H9 (cell line): ENCODE measurements at regions not wholly inside any gene's neighbourhood (a gene's known extent, or its start where the extent isn't known, plus 50 kb on each side); places are given as distances from the start of the nearest gene placed in this dataset.

Source experiments
- DNase-seq: peaks from one replicate; pipeline ENCODE4 v3.0.0-alpha.2; 2017
- H2AFZ ChIP-seq: one replicate; pipeline ENCODE4 v1.6.1; 2013; ENCODE audit warnings: mild to moderate bottlenecking, low read length, control low read depth, moderate library complexity
- H2AK5ac ChIP-seq: 2 replicates; pipeline ENCODE4 v1.6.1; 2013; ENCODE audit warnings: low read length, control low read depth, mixed read lengths; ENCODE audit not compliant: insufficient read length
- H2BK120ac ChIP-seq: one replicate; pipeline ENCODE4 v1.6.1; 2013; ENCODE audit warnings: low read depth, mild to moderate bottlenecking, low read length, control low read depth, inconsistent platforms; ENCODE audit not compliant: poor library complexity, severe bottlenecking
- H2BK12ac ChIP-seq: 2 replicates; pipeline ENCODE4 v1.6.1; 2013; ENCODE audit warnings: low read length, control low read depth, mixed read lengths, low read depth; ENCODE audit not compliant: insufficient read length
- H2BK15ac ChIP-seq: 2 replicates; pipeline ENCODE4 v1.6.1; 2013; ENCODE audit warnings: low read depth, low read length, control low read depth
- H2BK20ac ChIP-seq: one replicate; pipeline ENCODE4 v1.6.1; 2013; ENCODE audit warnings: low read depth, mild to moderate bottlenecking, low read length, control low read depth, inconsistent platforms; ENCODE audit not compliant: poor library complexity, severe bottlenecking
- H2BK5ac ChIP-seq: 2 replicates; pipeline ENCODE4 v1.6.1; 2013; ENCODE audit warnings: low read length, control low read depth, mixed read lengths; ENCODE audit not compliant: insufficient read length
- H3K14ac ChIP-seq: 2 replicates; pipeline ENCODE4 v1.6.1; 2013; ENCODE audit warnings: low read length, control low read depth; ENCODE audit not compliant: insufficient read depth
- H3K18ac ChIP-seq: 2 replicates; pipeline ENCODE4 v1.6.1; 2013; ENCODE audit warnings: low read depth, mild to moderate bottlenecking, mixed read lengths, low read length, control low read depth; ENCODE audit not compliant: insufficient read length
- H3K23ac ChIP-seq: 2 replicates; pipeline ENCODE4 v1.6.1; 2013; ENCODE audit warnings: low read length, control low read depth, mixed read lengths, low read depth; ENCODE audit not compliant: insufficient read length
- H3K23me2 ChIP-seq: 2 replicates; pipeline ENCODE4 v1.6.1; 2013; ENCODE audit warnings: low read depth, mild to moderate bottlenecking, mixed read lengths, low read length, control low read depth; ENCODE audit not compliant: insufficient read length, poor library complexity, severe bottlenecking
- H3K27ac ChIP-seq: 2 replicates; pipeline ENCODE4 v1.5.1; 2013; ENCODE audit warnings: low read length, control low read depth, mixed read lengths, low read depth; ENCODE audit not compliant: insufficient read length
- H3K27me3 ChIP-seq: 2 replicates; pipeline ENCODE4 v1.6.1; 2013; ENCODE audit warnings: low read length, control low read depth, inconsistent platforms; ENCODE audit not compliant: insufficient read depth
- H3K4ac ChIP-seq: 2 replicates; pipeline ENCODE4 v1.6.1; 2013; ENCODE audit warnings: low read depth, mild to moderate bottlenecking, control low read depth, inconsistent platforms, low read length, moderate library complexity
- H3K4me1 ChIP-seq: 2 replicates; pipeline ENCODE4 v1.6.1; 2013; ENCODE audit warnings: low read length, control low read depth, inconsistent platforms; ENCODE audit not compliant: insufficient read depth
- H3K4me2 ChIP-seq: 2 replicates; pipeline ENCODE4 v1.6.1; 2013; ENCODE audit warnings: low read length, control low read depth, mixed read lengths; ENCODE audit not compliant: insufficient read length, insufficient read depth
- H3K56ac ChIP-seq: 2 replicates; pipeline ENCODE4 v1.6.1; 2013; ENCODE audit warnings: low read depth, mild to moderate bottlenecking, mixed read lengths, low read length, control low read depth; ENCODE audit not compliant: insufficient read length
- H3K79me1 ChIP-seq: 2 replicates; pipeline ENCODE4 v1.6.1; 2013; ENCODE audit warnings: low read depth, mild to moderate bottlenecking, moderate library complexity, low read length, control low read depth, inconsistent platforms; ENCODE audit not compliant: insufficient read depth, poor library complexity, severe bottlenecking
- H3K79me2 ChIP-seq: 2 replicates; pipeline ENCODE4 v1.6.1; 2013; ENCODE audit warnings: low read length, control low read depth, inconsistent platforms; ENCODE audit not compliant: insufficient read depth
- H3K9ac ChIP-seq: 2 replicates; pipeline ENCODE4 v1.6.1; 2013; ENCODE audit warnings: low read length, control low read depth, mixed read lengths; ENCODE audit not compliant: insufficient read length; ENCODE audit errors: extremely low read depth
- H3K9me3 ChIP-seq: one replicate; pipeline ENCODE4 v1.6.1; 2013; ENCODE audit warnings: low read depth, low read length, inconsistent platforms; ENCODE audit not compliant: control insufficient read depth
- H3T11ph ChIP-seq: one replicate; pipeline ENCODE4 v1.6.1; 2013; ENCODE audit warnings: mild to moderate bottlenecking, low read length, control low read depth, inconsistent platforms
- H4K20me1 ChIP-seq: one replicate; pipeline ENCODE4 v1.6.1; 2013; ENCODE audit not compliant: control insufficient read depth, insufficient read length, insufficient read depth
- H4K5ac ChIP-seq: 2 replicates; pipeline ENCODE4 v1.6.1; 2013; ENCODE audit warnings: low read depth, mild to moderate bottlenecking, mixed read lengths, low read length, control low read depth; ENCODE audit not compliant: insufficient read length
- H4K8ac ChIP-seq: replicated peaks from 2 replicates; pipeline ENCODE4 v1.6.1; 2013; ENCODE audit warnings: low read length, control low read depth, mixed read lengths, low read depth; ENCODE audit not compliant: insufficient read length
- H4K91ac ChIP-seq: 2 replicates; pipeline ENCODE4 v1.6.1; 2013; ENCODE audit warnings: low read depth, mild to moderate bottlenecking, moderate library complexity, mixed read lengths, low read length, control low read depth; ENCODE audit not compliant: insufficient read length
- H3K27ac Mint-ChIP-seq, 3 experiments: 2 replicates in 2 of 3; 3 replicates in 1 of 3; pipeline ENCODE4 v1.8.0; 2020 to 2021; ENCODE audit warnings: mixed read lengths in 3 of 3, mild to moderate bottlenecking in 1 of 3, moderate library complexity in 1 of 3
- H3K27me3 Mint-ChIP-seq: 2 replicates; pipeline ENCODE4 v1.8.0; 2021; ENCODE audit warnings: low read depth, mild to moderate bottlenecking, moderate library complexity, mixed read lengths
- H3K36me3 Mint-ChIP-seq, 3 experiments: 2 replicates in 2 of 3; 3 replicates in 1 of 3; pipeline ENCODE4 v1.8.0; 2020 to 2021; ENCODE audit warnings: low read depth in 3 of 3, mixed read lengths in 3 of 3; ENCODE audit not compliant: insufficient read depth in 1 of 3
- H3K4me1 Mint-ChIP-seq, 2 experiments: 2 replicates each; pipeline ENCODE4 v1.8.0; 2020; ENCODE audit warnings: mixed read lengths in 2 of 2
- H3K4me3 Mint-ChIP-seq, 2 experiments: 2 replicates in 1 of 2; 3 replicates in 1 of 2; pipeline ENCODE4 v1.8.0; 2020 to 2021; ENCODE audit warnings: mild to moderate bottlenecking in 2 of 2, mixed read lengths in 2 of 2, moderate library complexity in 1 of 2
- H3K9me3 Mint-ChIP-seq, 2 experiments: 2 replicates in 1 of 2; 3 replicates in 1 of 2; pipeline ENCODE4 v1.8.0; 2020; ENCODE audit warnings: mild to moderate bottlenecking in 2 of 2, mixed read lengths in 2 of 2, moderate library complexity in 1 of 2
- CTCF ChIP-seq: fragments of 200-600 bp; sonication (generic); conservative IDR thresholded peaks from 3 replicates; pipeline ENCODE4 v1.8.0; 2021; ENCODE audit warnings: antibody characterized with exemption, mild to moderate bottlenecking
- WGBS: extraction: QIAGEN DNeasy Blood & Tissue Kit; methylation state at CpG from one replicate; pipeline ENCODE4 v1.1.7; 2013; ENCODE audit warnings: missing lambda C conversion rate, low lambda C conversion rate, mixed read lengths; ENCODE audit not compliant: insufficient read length; ENCODE audit errors: extremely low coverage; 5-methylcytosine and 5-hydroxymethylcytosine counted together

DNA sequence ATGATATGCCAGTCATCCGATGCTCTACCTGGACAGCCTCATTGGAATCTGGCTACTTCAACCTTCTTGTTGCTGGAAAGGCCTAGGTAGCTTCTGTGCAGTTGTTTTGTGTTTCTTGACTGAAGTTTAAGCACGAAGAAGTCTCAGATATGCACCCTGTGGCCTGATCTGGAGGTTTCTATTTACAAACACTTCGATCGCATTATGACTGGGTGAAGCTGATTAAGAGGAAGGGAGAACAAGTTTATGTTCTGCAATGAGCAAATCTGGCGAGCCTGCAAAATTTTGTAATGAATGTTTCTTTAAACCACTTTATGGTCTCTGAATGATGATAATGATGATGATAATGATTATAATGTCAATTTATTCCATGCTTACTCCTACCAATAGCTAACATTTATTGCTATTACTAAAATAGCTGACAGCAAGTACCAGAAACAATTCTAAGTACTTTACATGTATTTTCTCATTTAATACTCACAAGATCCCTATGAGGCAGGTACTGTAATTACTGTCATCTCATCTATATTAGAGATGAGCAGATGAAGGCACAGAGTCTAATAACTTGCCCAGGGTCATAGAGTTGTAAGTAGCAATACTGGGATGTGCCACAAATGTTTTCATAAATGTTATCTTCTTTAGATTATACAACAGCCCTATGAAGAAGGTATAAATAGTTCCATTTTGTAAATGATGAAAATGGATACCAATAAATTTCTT lies 126.1 kb upstream of the UST start:
- Histone ChIP-seq H3K4ac (no peak overlapping the region), H2BK20ac (no peak overlapping the region), H3K18ac (no peak overlapping the region), H3K14ac (no peak overlapping the region), H3K9ac (no peak overlapping the region), H2BK15ac (no peak overlapping the region), H2BK120ac (no peak overlapping the region), H3K4me1 (no peaks in the 10 kb centered on the region), H3T11ph (no peak overlapping the region), H3K23ac (no peak overlapping the region), H2AK5ac (no peak overlapping the region), H4K20me1 (no peaks in the 10 kb centered on the region), H4K91ac (no peak overlapping the region), H3K9me3 (no peaks in the 10 kb centered on the region), H2BK12ac (no peak overlapping the region), H3K56ac (no peak overlapping the region), H3K27me3 (no peaks in the 10 kb centered on the region), H3K27ac (no peak overlapping the region), H3K23me2 (no peaks in the 10 kb centered on the region), H2BK5ac (no peak overlapping the region), H4K8ac (no peak overlapping the region), H4K5ac (no peak overlapping the region), H2AFZ (no peak overlapping the region), H3K4me2 (no peak overlapping the region), H3K79me2 (no peaks in the 10 kb centered on the region), H3K79me1 (no peaks in the 10 kb centered on the region)
- DNase-seq: no peak
- Mint-ChIP-seq H3K4me3 (no peak overlapping the region), H3K4me1 (0 out of 4 replicates have a peak, but pooled peaks cover 0 to 4% of the 10 kb centered on the region in 2 experiments), H3K27ac (no peak overlapping the region), H3K36me3 (no peaks in the 10 kb centered on the region), H3K27me3 (no peaks in the 10 kb centered on the region; the same call in 1 of the 2 replicates), H3K9me3 (no peaks in the 10 kb centered on the region; a peak in 1 of 5 replicates)
- TF ChIP-seq CTCF: no peak
- no CpG with 5 or more reads among the region's 5 CpGs for WGBS
